NCI-H526 treated with DMSO at 0.1 percent for 48 hours (cell line): ENCODE measurements at regions not wholly inside any gene's neighbourhood (a gene's known extent, or its start where the extent isn't known, plus 50 kb on each side); places are given as distances from the start of the nearest gene placed in this dataset.

ENCODE experiments used
- DNase-seq: peaks from one replicate; lab custom pipeline; 2025; lab: John Stamatoyannopoulos, UW

GRCh38 chr9:23441275-23441674 is 384.8 kb downstream of the ELAVL2 start:
- DNase-seq = no peak

DNA sequence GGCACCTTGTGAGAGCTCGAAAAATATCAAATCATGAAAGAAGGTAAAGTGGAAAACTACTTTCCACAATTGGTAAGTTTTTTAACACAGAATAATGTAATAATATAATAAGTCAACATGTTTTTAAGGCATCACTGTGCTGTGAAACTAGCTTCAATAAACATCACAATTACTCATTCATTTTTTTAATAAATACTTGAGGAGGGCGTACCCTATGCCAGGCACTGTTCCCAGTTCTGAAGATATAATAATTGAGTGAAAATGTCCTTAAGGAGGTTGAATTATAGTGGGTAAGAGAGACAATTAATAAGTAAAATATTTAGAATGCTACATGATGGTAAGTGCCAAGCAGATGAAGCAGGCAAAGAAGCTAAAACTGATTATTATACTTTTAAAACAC is 381.4 kb downstream of the ELAVL2 start:
- DNase-seq = no peak

DNA sequence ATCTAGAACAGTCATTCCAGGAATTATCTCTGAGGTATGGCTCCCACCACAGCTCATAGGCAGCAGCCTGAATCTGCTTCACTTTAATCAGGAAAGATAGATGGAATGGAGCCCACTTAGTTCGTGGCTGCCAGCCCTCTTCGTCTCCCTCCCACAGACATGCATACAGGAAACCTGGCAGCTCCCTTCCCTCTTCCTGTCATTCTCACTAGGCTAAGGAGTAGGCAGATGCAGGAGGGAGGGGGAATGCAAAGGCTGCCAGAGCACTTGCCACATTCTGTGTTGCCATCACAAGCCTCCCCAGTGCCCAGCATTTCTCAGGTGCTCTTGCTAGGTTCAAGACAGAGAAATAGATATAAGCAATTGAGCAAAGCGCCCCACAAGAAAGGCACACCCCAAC is 378.9 kb downstream of the ELAVL2 start:
- DNase-seq = no peak

GRCh38 chr9:23447944-23448343 is 378.1 kb downstream of the ELAVL2 start:
- DNase-seq = no peak

DNA sequence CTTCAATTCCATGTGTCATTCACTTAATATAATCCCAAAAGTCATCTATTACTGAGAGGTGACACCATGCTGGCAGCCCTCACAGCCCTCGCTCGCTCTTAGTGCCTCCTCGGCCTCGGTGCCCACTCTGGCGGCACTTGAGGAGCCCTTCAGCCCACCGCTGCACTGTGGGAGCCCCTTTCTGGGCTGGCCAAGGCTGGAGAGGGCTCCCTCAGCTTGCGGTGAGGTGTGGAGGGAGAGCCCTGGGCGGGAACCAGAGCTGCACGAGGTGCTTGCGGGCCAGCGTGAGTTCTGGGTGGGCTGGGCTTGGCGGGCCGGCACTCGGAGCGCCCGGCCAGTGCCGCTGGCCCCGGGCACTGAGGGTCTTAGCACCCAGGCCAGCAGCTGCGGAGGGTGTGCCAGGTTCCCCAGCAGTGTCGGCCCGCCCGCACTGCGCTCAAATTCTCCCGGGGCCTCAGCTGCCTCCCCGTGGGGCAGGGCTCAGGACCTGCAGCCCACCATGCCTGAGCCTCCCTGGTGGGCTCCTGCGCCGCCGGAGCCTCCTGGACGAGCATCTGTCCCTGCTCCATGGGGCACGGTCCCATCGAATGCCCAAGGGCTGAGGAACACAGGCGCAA is 374.1 kb downstream of the ELAVL2 start:
- DNase-seq = no peak

GRCh38 chr9:23464275-23464674 is 361.8 kb downstream of the ELAVL2 start:
- no peak for DNase-seq

GRCh38 chr9:23467276-23467675 is 358.8 kb downstream of the ELAVL2 start:
- DNase-seq = no peak

- no peak for DNase-seq
Measured at GRCh38 chr9:23477908-23478307, 348.1 kb downstream of the ELAVL2 start.

- DNase-seq = no peak
Measured at GRCh38 chr9:23483566-23483965, 342.5 kb downstream of the ELAVL2 start.

- DNase-seq = peak; percentile 78
Measured at GRCh38 chr9:23492126-23493002, 333.7 kb downstream of the ELAVL2 start.

DNA sequence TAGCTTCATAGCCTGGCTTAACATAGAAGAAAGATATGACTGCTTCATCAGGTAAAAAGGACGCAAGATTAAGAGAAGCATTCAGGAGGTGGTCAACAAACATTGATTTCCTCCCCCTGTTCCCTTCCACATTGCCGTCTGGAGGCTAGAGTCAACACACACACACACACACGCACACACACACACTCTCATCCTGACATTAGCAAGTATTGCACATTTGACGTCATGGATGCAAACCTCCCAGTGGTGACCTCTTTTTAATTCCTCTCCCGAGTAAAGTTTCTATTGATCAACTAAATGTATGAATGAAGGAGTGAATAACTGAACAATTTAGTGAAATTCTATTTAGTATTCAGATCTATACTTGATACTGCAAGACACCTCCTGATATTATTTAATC is 332.8 kb downstream of the ELAVL2 start:
- no peak for DNase-seq

DNA sequence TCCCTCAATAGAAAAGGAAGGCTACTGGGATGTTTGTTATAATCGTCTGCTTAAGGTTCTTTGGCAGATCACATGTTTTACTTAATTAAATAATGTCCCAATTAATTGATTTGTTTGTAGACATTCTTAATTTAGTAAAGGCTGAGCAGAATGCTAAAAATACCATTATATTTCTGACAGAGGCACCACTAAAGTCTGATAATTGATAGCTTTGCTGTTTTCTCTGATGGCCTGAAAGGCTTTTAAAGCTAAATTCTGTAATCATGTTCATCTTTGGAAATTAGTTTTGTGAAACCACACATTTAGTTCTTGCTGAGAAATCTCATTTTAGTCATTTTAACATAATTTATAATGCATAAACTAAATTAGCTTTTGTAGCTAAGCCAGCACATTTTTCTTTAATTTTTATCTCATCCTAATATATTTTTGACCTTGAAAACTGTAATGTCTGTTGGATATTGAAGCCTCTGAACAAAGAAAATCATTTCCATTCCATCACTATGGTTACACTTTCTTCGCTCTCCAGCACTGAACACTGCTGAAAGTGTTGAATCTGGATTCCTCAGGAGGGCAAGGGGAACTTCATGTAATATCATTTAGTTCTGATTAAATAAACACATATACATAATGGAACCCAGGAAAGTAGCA is 329.4 kb downstream of the ELAVL2 start:
- DNase-seq = no peak

GRCh38 chr9:23497137-23497504 is 328.9 kb downstream of the ELAVL2 start:
- no peak for DNase-seq

- DNase-seq = no peak
Measured at GRCh38 chr9:23502004-23502403, 324.0 kb downstream of the ELAVL2 start.

GRCh38 chr9:23522952-23523351 is 303.1 kb downstream of the ELAVL2 start:
- no peak for DNase-seq

DNA sequence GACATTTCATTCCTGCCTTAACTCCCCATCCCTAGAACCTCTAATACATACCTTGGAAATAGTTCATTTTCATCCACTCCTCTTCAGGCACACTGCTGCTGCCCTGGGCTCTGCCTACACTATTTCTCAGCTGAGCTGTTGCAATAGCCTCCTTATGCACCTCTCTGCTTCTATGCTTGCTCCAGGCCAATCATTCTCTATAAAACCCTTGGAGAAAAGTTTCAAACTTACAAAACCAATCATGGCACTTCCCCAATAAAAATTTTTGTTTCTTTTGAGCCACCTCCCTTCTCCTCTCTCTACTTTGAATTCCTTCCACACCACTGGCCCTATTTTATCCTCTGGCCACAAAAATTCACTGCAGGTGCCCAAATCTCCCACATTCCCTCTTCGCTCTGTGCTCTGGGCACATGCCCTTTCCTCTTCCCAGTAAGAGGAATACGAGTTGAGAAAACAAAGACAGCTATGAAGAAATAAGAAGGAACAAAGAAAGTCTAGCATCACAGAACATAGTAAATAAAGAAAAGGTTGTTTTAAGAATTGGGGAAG is 301.4 kb downstream of the ELAVL2 start:
- DNase-seq = no peak

- DNase-seq = no peak
Measured at GRCh38 chr9:23526806-23527205, 299.2 kb downstream of the ELAVL2 start.

GRCh38 chr9:23532282-23532681 is 293.8 kb downstream of the ELAVL2 start:
- DNase-seq = no peak

DNA sequence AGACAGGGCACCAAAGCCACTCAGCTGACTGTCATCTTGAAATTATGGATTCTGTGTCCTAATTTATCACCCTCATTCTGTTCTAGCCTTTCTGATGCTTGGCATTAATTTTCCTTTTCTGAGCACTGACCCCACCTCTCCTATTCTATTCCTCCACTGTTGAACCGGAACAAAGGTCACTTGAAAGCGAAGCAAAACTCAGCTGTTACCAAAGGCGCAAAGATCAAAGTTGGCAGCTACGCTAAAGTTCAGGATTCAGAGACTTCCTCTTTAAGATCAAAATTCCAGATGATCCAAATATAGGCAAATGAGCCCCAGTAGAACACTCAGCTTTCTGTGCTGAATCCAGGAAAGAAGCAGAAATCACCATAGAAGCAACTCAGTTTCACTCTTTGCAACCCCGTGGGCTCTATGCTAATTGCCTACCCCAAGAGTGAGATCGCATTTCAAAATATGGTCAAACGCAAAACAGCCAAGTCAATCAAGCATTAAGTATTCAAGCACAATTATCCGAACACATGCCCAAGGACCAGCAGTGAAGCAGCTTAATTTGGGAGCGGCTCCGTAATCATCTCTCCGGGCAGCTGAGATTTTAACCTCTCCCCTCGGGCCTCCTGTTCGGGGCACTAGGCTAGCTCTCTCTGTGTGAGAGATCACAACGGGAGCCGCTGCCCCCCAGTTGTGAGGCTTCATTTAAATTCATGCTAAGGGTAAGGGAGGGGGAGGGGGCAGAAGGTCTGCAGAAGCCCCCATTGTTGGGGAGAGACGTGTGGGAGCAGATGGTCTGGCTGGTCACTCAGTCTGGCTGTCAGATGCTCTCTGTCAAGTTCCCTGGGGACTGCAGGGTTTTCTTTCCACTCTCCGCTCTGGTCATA is 288.6 kb downstream of the ELAVL2 start:
- peak; percentile 79 for DNase-seq

DNA sequence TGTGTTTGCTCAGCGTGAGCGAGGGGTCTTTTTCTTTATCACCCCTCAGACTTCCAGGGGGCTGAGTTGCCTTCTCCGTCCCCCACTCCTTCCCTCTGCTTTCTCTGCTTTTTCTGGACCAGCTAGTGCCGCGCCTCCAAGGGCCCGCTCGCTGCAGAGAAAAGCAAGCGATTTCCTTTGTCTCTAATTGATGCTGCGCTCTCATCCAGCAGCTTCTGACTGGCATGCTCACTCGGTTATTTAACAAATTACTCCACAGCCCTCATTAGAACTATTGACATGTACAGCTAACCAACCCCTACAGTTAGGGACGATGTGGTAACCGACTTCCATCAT is 288.0 kb downstream of the ELAVL2 start:
- no peak for DNase-seq

GRCh38 chr9:23538461-23539003 is 287.5 kb downstream of the ELAVL2 start:
- no peak for DNase-seq

DNA sequence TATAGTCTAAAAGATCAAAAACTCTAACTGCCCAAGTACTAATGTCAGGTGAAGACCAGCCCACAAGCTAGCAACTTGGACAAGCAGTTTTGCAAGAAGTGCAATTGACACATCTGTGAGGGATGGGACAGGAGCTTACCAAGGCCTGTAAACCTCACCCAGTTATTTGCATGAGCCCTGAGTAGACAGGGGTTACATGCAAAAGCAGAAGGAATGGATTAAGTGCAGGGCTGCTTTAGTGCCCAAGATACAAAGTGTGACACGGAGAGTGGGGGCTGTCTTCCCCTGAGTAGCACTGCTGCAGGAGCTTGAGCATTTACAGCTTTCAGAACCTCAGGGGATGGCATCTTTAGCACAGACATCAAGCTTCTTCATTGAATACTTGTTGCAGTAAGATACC is 286.7 kb downstream of the ELAVL2 start:
- peak; percentile 85 for DNase-seq
